Esophagus squamous epithelium (tissue), 4 donors: ENCODE measurements at regions not wholly inside any gene's neighbourhood (a gene's known extent, or its start where the extent isn't known, plus 50 kb on each side); places are given as distances from the start of the nearest gene placed in this dataset.

Experiments
- CTCF ChIP-seq, 6 experiments: fragments of 450-650 bp in 4 of 6; fragments of 200-600 bp in 2 of 6; sonication (generic) in 2 of 6; IDR thresholded peaks; one replicate each; pipeline ENCODE4 v1.5.1; 2016 to 2019; ENCODE audit warnings: antibody characterized with exemption in 6 of 6, mild to moderate bottlenecking in 4 of 6, moderate library complexity in 4 of 6
- POLR2A ChIP-seq, 4 donors: fragments of 450-650 bp; IDR thresholded peaks; one replicate each; pipeline ENCODE4 v1.6.1; 2017; ENCODE audit warnings: antibody characterized with exemption in 4 of 4, mild to moderate bottlenecking in 4 of 4, moderate library complexity in 3 of 4

GRCh38 chr6:93123585-93123984, 295.8 kb downstream of the EPHA7 start:
- TF ChIP-seq CTCF (IDR thresholded peaks at IDR 0.05) (no peak), POLR2A (IDR thresholded peaks at IDR 0.05) (no peak)
